Caco-2 (cell line): ENCODE measurements at regions not wholly inside any gene's neighbourhood (a gene's known extent, or its start where the extent isn't known, plus 50 kb on each side); places are given as distances from the start of the nearest gene placed in this dataset.
"Not testable (repeated sequence)": the region's sequence is repeated elsewhere in the genome, so short reads cannot be mapped to it uniquely, and the experiment has no call there.

ENCODE experiments used
- BruUV-seq: library from RNA; stranded (reverse); fragments of 400-500 nt; replicated peaks from 2 replicates; lab custom pipeline; 2021; lab: Mats Ljungman, UMichigan
- CTCF ChIA-PET: fragments of 300-600 bp; sonication (Branson Sonifier 250); formaldehyde crosslinking; loops from one replicate; lab custom pipeline; 2022; ENCODE audit warnings: antibody characterized with exemption; lab: Charles Lee
- POLR2A ChIA-PET: fragments of 300-600 bp; sonication (Branson Sonifier 250); formaldehyde crosslinking; loops from one replicate; lab custom pipeline; 2022; ENCODE audit warnings: antibody characterized with exemption; lab: Charles Lee
- DNase-seq, 2 experiments: peaks; one replicate each; pipeline versions ENCODE4 v3.0.0 to v3.0.0-alpha.2; 2020 to 2022
- H3K27me3 ChIP-seq: replicated peaks from 2 replicates; pipeline ENCODE4 v1.6.0; 2011; ENCODE audit warnings: low read length; ENCODE audit not compliant: control insufficient read depth, insufficient read depth
- H3K36me3 ChIP-seq: 2 replicates; pipeline ENCODE4 v1.5.1; 2011; ENCODE audit warnings: low read length; ENCODE audit not compliant: control insufficient read depth, insufficient read depth
- H3K4me1 ChIP-seq: fragments of 250-450 bp; sonication (Bioruptor Pico); 2 replicates; pipeline ENCODE4 v1.5.1; 2020; ENCODE audit warnings: mild to moderate bottlenecking
- H3K4me3 ChIP-seq: 2 replicates; pipeline ENCODE4 v1.5.1; 2011; ENCODE audit warnings: low read depth, mild to moderate bottlenecking, control low read depth, low read length
- H3K9me3 ChIP-seq: fragments of 250-450 bp; sonication (Bioruptor Pico); 2 replicates; pipeline ENCODE4 v1.5.1; 2020; ENCODE audit warnings: mild to moderate bottlenecking, moderate library complexity
- H3K27ac Mint-ChIP-seq: one replicate; pipeline ENCODE4 v1.8.0; 2022; ENCODE audit warnings: mixed read lengths; ENCODE audit not compliant: unreplicated experiment
- H3K27me3 Mint-ChIP-seq: one replicate; pipeline ENCODE4 v1.8.0; 2022; ENCODE audit warnings: mixed read lengths; ENCODE audit not compliant: insufficient read depth, unreplicated experiment
- H3K36me3 Mint-ChIP-seq: one replicate; pipeline ENCODE4 v1.8.0; 2022; ENCODE audit warnings: mild to moderate bottlenecking, mixed read lengths; ENCODE audit not compliant: insufficient read depth, unreplicated experiment
- H3K4me1 Mint-ChIP-seq: one replicate; pipeline ENCODE4 v1.8.0; 2022; ENCODE audit warnings: low read depth, mixed read lengths; ENCODE audit not compliant: unreplicated experiment
- H3K4me3 Mint-ChIP-seq: one replicate; pipeline ENCODE4 v1.8.0; 2022; ENCODE audit warnings: mild to moderate bottlenecking, moderate library complexity, mixed read lengths; ENCODE audit not compliant: unreplicated experiment
- H3K9me3 Mint-ChIP-seq: one replicate; pipeline ENCODE4 v1.8.0; 2022; ENCODE audit warnings: mixed read lengths; ENCODE audit not compliant: unreplicated experiment
- CTCF ChIP-seq, 2 experiments: fragments of 200-600 bp in 1 of 2; IDR thresholded peaks; 1 replicate in 1 of 2; 2 replicates in 1 of 2; pipeline versions ENCODE4 v1.5.1 to v1.8.0; 2011 to 2022; ENCODE audit warnings: antibody characterized with exemption in 1 of 2, control low read depth in 1 of 2, inconsistent platforms in 1 of 2, low read depth in 1 of 2, low read length in 1 of 2, mild to moderate bottlenecking in 1 of 2, moderate library complexity in 1 of 2; ENCODE audit not compliant: insufficient read depth in 1 of 2, severe bottlenecking in 1 of 2, unreplicated experiment in 1 of 2
- intact Hi-C: fragments of 100-400 bp; cut with micrococcal nuclease; formaldehyde crosslinking; loops from one replicate; pipeline ENCODE4 v1.10.0; 2022; ENCODE audit not compliant: unreplicated experiment

GRCh38 chr7:29647020-29647654 lies 83.5 kb downstream of the PRR15 start:
- ChIA-PET POLR2A (no interaction called here), CTCF (interaction anchor here (0.6 kb wide), 1 partner anchor 750 kb away, joined by 3 read pairs; no protein-coding TSS in a partner anchor)
- Mint-ChIP-seq H3K36me3 (no peaks in the 10 kb centered on the region), H3K27ac (no peak overlapping the region), H3K4me1 (peaks cover 18% of the 10 kb centered on the region), H3K9me3 (no peaks in the 10 kb centered on the region), H3K27me3 (no peaks in the 10 kb centered on the region), H3K4me3 (no peak overlapping the region)
- Histone ChIP-seq H3K4me1 (peaks cover 4% of the 10 kb centered on the region; the same call in 1 of the 2 replicates), H3K9me3 (no peaks in the 10 kb centered on the region), H3K4me3 (no peak overlapping the region), H3K36me3 (no peaks in the 10 kb centered on the region), H3K27me3 (no peaks in the 10 kb centered on the region)
- no peak for TF ChIP-seq CTCF (IDR thresholded peaks at IDR 0.05; ENCODE audit: insufficient read depth in 1 of 2, low read depth in 1 of 2, low read length in 1 of 2, severe bottlenecking in 1 of 2, unreplicated experiment in 1 of 2)
- no peak for DNase-seq
- no TSS peak for BruUV-seq
- intact Hi-C loops, result no loop called here

- H3K27me3 Mint-ChIP-seq, H3K4me3 ChIP-seq, DNase-seq, BruUV-seq, intact Hi-C loops, H3K27me3 ChIP-seq, H3K9me3 Mint-ChIP-seq, H3K9me3 ChIP-seq, H3K4me1 ChIP-seq, CTCF ChIA-PET, H3K27ac Mint-ChIP-seq, POLR2A ChIA-PET, H3K36me3 Mint-ChIP-seq, H3K4me3 Mint-ChIP-seq, H3K36me3 ChIP-seq: not testable (repeated sequence)
- peaks cover 18% of the 10 kb centered on the region for H3K4me1 Mint-ChIP-seq
Measured at GRCh38 chr7:29647691-29648210, 84.1 kb downstream of the PRR15 start.

GRCh38 chr7:29649028-29649716 lies 85.5 kb downstream of the PRR15 start:
- no peak for DNase-seq
- Mint-ChIP-seq H3K4me3 (no peak overlapping the region), H3K27ac (no peak overlapping the region), H3K4me1 (peaks cover 18% of the 10 kb centered on the region), H3K9me3 (no peaks in the 10 kb centered on the region), H3K27me3 (no peaks in the 10 kb centered on the region), H3K36me3 (no peaks in the 10 kb centered on the region)
- ChIA-PET CTCF (no interaction called here), POLR2A (no interaction called here)
- TF ChIP-seq CTCF (IDR thresholded peaks at IDR 0.05; ENCODE audit: insufficient read depth in 1 of 2, low read depth in 1 of 2, low read length in 1 of 2, severe bottlenecking in 1 of 2, unreplicated experiment in 1 of 2), result no peak
- no TSS peak for BruUV-seq
- Histone ChIP-seq H3K4me1 (peaks cover 4% of the 10 kb centered on the region; the same call in 1 of the 2 replicates), H3K27me3 (no peaks in the 10 kb centered on the region), H3K9me3 (no peaks in the 10 kb centered on the region), H3K4me3 (no peak overlapping the region), H3K36me3 (no peaks in the 10 kb centered on the region)
- intact Hi-C loops, result no loop called here
